VCaP (cell line): ENCODE measurements at regions not wholly inside any gene's neighbourhood (a gene's known extent, or its start where the extent isn't known, plus 50 kb on each side); places are given as distances from the start of the nearest gene placed in this dataset.

ENCODE experiments used
- H3K27ac ChIP-seq: fragments of 450-650 bp; 2 replicates; pipeline ENCODE4 v1.5.1; 2017
- CTCF ChIP-seq: fragments of 450-650 bp; conservative IDR thresholded peaks from 2 replicates; pipeline ENCODE4 v1.5.1; 2017; ENCODE audit warnings: mild to moderate bottlenecking, moderate library complexity

DNA sequence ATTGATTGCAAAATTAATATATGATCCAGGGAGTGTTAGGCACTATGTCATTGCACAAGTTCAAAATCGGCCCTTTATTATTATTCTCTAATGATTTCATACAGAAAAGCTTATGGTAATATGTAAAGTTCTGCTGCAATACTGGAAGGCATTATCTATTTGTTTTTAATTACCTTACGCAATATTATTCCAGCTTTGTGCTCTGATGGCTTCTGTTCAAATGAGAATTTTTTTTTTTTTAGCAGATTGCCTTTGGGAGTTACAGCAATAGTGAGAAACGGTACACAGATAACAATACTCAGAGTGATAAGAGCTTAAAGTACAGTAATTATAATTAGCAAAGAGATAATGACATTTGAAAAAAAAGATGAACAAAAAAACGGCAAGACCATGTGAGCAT, 602.2 kb upstream of the ALCAM start:
- TF ChIP-seq CTCF: no peak
- H3K27ac ChIP-seq: no peak overlapping the region

GRCh38 chr3:104768886-104769285, 597.8 kb upstream of the ALCAM start:
- H3K27ac ChIP-seq: no peak overlapping the region
- TF ChIP-seq CTCF: no peak

GRCh38 chr3:104779324-104779723, 587.4 kb upstream of the ALCAM start:
- H3K27ac ChIP-seq: no peak overlapping the region
- TF ChIP-seq CTCF: no peak

- TF ChIP-seq CTCF: no peak
- no peak overlapping the region for H3K27ac ChIP-seq
Measured at GRCh38 chr3:104781112-104781511, 585.6 kb upstream of the ALCAM start.

DNA sequence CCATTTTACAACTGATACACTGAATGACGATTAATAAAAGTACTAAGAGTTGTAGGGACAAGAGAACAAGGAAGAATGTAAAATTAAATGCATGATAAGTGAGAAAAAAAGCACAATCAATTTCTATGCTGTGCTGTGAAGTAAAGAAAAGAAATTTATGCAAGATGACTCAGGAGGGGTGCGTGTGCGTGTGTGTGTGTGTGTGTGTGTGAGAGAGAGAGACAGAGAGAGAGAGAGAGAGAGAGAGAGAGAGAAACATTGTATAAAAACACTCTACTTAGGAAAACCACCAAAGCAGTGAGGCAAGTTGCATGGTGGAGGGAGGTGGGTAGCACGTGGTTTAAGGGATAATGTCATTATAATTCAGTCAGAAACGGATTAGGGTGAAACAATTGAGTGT, 580.8 kb upstream of the ALCAM start:
- no peak for TF ChIP-seq CTCF
- no peak overlapping the region for H3K27ac ChIP-seq

DNA sequence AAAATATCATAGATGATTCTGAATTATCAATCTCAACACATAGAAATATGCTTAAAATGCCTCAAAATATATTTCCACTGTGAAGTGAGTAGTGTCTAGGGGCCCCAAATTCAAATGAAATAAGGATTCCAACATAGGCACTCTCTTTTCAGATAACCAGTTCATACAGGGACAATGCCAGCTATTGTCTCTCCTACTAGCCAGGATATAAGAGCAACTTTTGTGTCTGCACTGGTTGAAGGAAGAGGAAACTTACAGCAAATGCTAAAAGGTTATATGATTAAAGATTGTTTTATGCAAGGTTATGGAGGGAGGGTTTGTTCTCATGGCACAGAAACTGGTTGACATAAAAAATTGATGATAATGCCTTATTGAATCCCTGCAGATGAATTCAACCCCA, 579.4 kb upstream of the ALCAM start:
- H3K27ac ChIP-seq: no peak overlapping the region
- TF ChIP-seq CTCF: no peak

GRCh38 chr3:104788807-104789206, 577.9 kb upstream of the ALCAM start:
- H3K27ac ChIP-seq: no peak overlapping the region
- TF ChIP-seq CTCF: no peak

DNA sequence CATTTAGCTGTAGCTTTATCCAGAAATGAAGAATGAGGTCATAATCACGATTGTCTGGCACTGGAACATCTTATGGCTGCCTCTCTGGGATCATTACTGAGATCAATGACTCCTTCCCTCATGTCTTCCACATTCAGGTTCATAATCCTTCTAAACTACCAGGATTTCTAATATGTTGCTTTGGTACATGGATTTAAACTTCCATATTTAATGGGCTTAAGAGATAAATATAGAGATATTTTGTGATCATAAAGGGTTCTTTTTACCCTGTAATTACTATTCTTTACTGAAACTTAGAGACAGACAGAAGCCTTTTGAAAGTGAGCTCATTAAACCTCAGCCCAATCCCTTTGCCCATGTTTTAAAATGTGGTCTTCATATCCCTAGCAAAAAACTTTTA, 575.4 kb upstream of the ALCAM start:
- no peak for TF ChIP-seq CTCF
- H3K27ac ChIP-seq: no peak overlapping the region
